Ammon's horn (tissue), 1 donor: ENCODE measurements at regions not wholly inside any gene's neighbourhood (a gene's known extent, or its start where the extent isn't known, plus 50 kb on each side); places are given as distances from the start of the nearest gene placed in this dataset.
"Not testable (repeated sequence)": the region's sequence is repeated elsewhere in the genome, so short reads cannot be mapped to it uniquely, and the experiment has no call there.

Experiments
- DNase-seq: peaks from one replicate; pipeline ENCODE4 v3.0.0-alpha.2; 2016; ENCODE audit warnings: low spot score

GRCh38 chr20:53891306-53891894 is 179.0 kb downstream of the BCAS1 start:
- DNase-seq = no peak

GRCh38 chr20:53890443-53891305 is 179.7 kb downstream of the BCAS1 start:
- no peak for DNase-seq

GRCh38 chr20:53889411-53890148 is 180.8 kb downstream of the BCAS1 start:
- DNase-seq = no peak

GRCh38 chr20:53888951-53889350 is 181.4 kb downstream of the BCAS1 start:
- no peak for DNase-seq

- DNase-seq = no peak
These were observed 181.9 kb downstream of the BCAS1 start for GRCh38 chr20:53888510-53888909.

GRCh38 chr20:53887973-53888372 is 182.4 kb downstream of the BCAS1 start:
- no peak for DNase-seq

- DNase-seq = no peak
These were observed 185.4 kb downstream of the BCAS1 start for GRCh38 chr20:53884859-53885541.

- no peak for DNase-seq
These were observed 187.1 kb downstream of the BCAS1 start for GRCh38 chr20:53883098-53883911.

- DNase-seq = not testable (repeated sequence)
These were observed 187.9 kb downstream of the BCAS1 start for GRCh38 chr20:53882438-53882986.

GRCh38 chr20:53881362-53881761 is 189.0 kb downstream of the BCAS1 start:
- no peak for DNase-seq

- DNase-seq = no peak
These were observed 190.2 kb downstream of the BCAS1 start for GRCh38 chr20:53880108-53880641.

- no peak for DNase-seq
These were observed 191.2 kb downstream of the BCAS1 start for GRCh38 chr20:53879048-53879684.

- DNase-seq = no peak
These were observed 191.9 kb downstream of the BCAS1 start for GRCh38 chr20:53878262-53879047.

- DNase-seq = no peak
These were observed 193.4 kb downstream of the BCAS1 start for GRCh38 chr20:53876956-53877355.

- DNase-seq = no peak
These were observed 193.9 kb downstream of the BCAS1 start for GRCh38 chr20:53876470-53876869.

- no peak for DNase-seq
These were observed 194.9 kb downstream of the BCAS1 start for GRCh38 chr20:53875452-53875851.

GRCh38 chr20:53874706-53875105 is 195.7 kb downstream of the BCAS1 start:
- DNase-seq = no peak

GRCh38 chr20:53874104-53874503 is 196.3 kb downstream of the BCAS1 start:
- DNase-seq = no peak

GRCh38 chr20:53873230-53873604 is 197.2 kb downstream of the BCAS1 start:
- DNase-seq = no peak
